Muscle of arm (tissue), 1 donor: ENCODE measurements at regions not wholly inside any gene's neighbourhood (a gene's known extent, or its start where the extent isn't known, plus 50 kb on each side); places are given as distances from the start of the nearest gene placed in this dataset.

Source experiments
- DNase-seq: peaks from one replicate; pipeline ENCODE4 v3.0.0-alpha.2; 2013

- no peak for DNase-seq
Measured at GRCh38 chr13:99911965-99912566, 59.5 kb downstream of the ZIC5 start.

- no peak for DNase-seq
Measured at GRCh38 chr13:99911069-99911964, 60.2 kb downstream of the ZIC5 start.

GRCh38 chr13:99909836-99910619, 61.5 kb downstream of the ZIC5 start:
- DNase-seq, result no peak

GRCh38 chr13:99909097-99909835, 62.3 kb downstream of the ZIC5 start:
- DNase-seq, result no peak

GRCh38 chr13:99908140-99908803, 63.3 kb downstream of the ZIC5 start:
- no peak for DNase-seq

- DNase-seq, result no peak
Measured at GRCh38 chr13:99907627-99908026, 63.9 kb downstream of the ZIC5 start.

GRCh38 chr13:99907038-99907437, 64.5 kb downstream of the ZIC5 start:
- no peak for DNase-seq

- DNase-seq, result no peak
Measured at GRCh38 chr13:99905814-99906213, 65.8 kb downstream of the ZIC5 start.

GRCh38 chr13:99905224-99905623, 66.3 kb downstream of the ZIC5 start:
- no peak for DNase-seq

GRCh38 chr13:99903140-99903539, 68.4 kb downstream of the ZIC5 start:
- no peak for DNase-seq

- DNase-seq, result no peak
Measured at GRCh38 chr13:99902657-99903056, 68.9 kb downstream of the ZIC5 start.

- no peak for DNase-seq
Measured at GRCh38 chr13:99900960-99901359, 70.6 kb downstream of the ZIC5 start.

GRCh38 chr13:99898421-99898820, 73.1 kb downstream of the ZIC5 start:
- no peak for DNase-seq

- DNase-seq, result no peak
Measured at GRCh38 chr13:99897076-99897440, 74.5 kb downstream of the ZIC5 start.

- DNase-seq, result no peak
Measured at GRCh38 chr13:99896369-99897075, 75.0 kb downstream of the ZIC5 start.

- no peak for DNase-seq
Measured at GRCh38 chr13:99895444-99896368, 75.9 kb downstream of the ZIC5 start.

GRCh38 chr13:99894840-99895443, 76.6 kb downstream of the ZIC5 start:
- DNase-seq, result no peak

GRCh38 chr13:99894105-99894839, 77.3 kb downstream of the ZIC5 start:
- no peak for DNase-seq
